ENCODE measurements at regions not wholly inside any gene's neighbourhood (a gene's known extent, or its start where the extent isn't known, plus 50 kb on each side); places are given as distances from the start of the nearest gene placed in this dataset.

GRCh38 chr3:81962396-81962795 lies 201.0 kb upstream of the GBE1 start:
- Histone ChIP-seq H3K4me2 (ENCODE audit: low read length) (no peak overlapping the region), H3K4me1 (ENCODE audit: control insufficient read depth, low read depth, low read length) (peaks cover 2% of the 10 kb centered on the region)
- WGBS (ENCODE audit: extremely low coverage, insufficient coverage, low lambda C conversion rate), result no CpG with 5 or more reads among the region's 2 CpGs

GRCh38 chr3:81958972-81959640 lies 197.7 kb upstream of the GBE1 start:
- H3K4ac ChIP-seq (ENCODE audit: low read depth, low read length), result no peak overlapping the region
- no peak overlapping the region for H3K23ac ChIP-seq (ENCODE audit: low read length)
- H3K9ac ChIP-seq (ENCODE audit: low read length), result no peak overlapping the region
- H3K27me3 ChIP-seq (ENCODE audit: insufficient read depth, low read length, poor library complexity), result no peaks in the 10 kb centered on the region
- H3K4me3 ChIP-seq (ENCODE audit: low read length), result no peak overlapping the region
- H4K5ac ChIP-seq (ENCODE audit: low read length), result no peak overlapping the region
- no peak overlapping the region for H3K27ac ChIP-seq (ENCODE audit: low read depth, low read length)
- H3K18ac ChIP-seq (ENCODE audit: low read length), result no peak overlapping the region
- no CpG with 5 or more reads among the region's 2 CpGs for WGBS (ENCODE audit: extremely low coverage, insufficient coverage, low lambda C conversion rate)
- H3K79me2 ChIP-seq (ENCODE audit: control insufficient read depth, insufficient read depth, low read length), result no peaks in the 10 kb centered on the region
- no peak overlapping the region for H2AK5ac ChIP-seq (ENCODE audit: low read length)
- no peak overlapping the region for H2BK15ac ChIP-seq (replicated peaks; ENCODE audit: low read depth)
- no peak overlapping the region for H2BK120ac ChIP-seq (ENCODE audit: low read depth, low read length)
- H3K4me2 ChIP-seq (ENCODE audit: low read length), result no peak overlapping the region
- no peak overlapping the region for H4K8ac ChIP-seq (ENCODE audit: low read depth, low read length)
- no peaks in the 10 kb centered on the region for H3K36me3 ChIP-seq (ENCODE audit: control insufficient read depth, insufficient read depth, low read length)
- DNase-seq, result no peak
- no peaks in the 10 kb centered on the region for H3K79me1 ChIP-seq (ENCODE audit: low read length)
- H3K56ac ChIP-seq (ENCODE audit: low read length), result no peak overlapping the region
- no peak overlapping the region for H2BK5ac ChIP-seq (ENCODE audit: low read length)
- no peaks in the 10 kb centered on the region for H3K4me1 ChIP-seq (ENCODE audit: control insufficient read depth, low read depth, low read length)

More at GRCh38 chr3:81962396-81962795, 201.0 kb upstream of the GBE1 start:
- Histone ChIP-seq H2BK120ac (ENCODE audit: low read depth, low read length) (no peak overlapping the region), H3K9ac (ENCODE audit: low read length) (no peak overlapping the region), H3K4ac (ENCODE audit: low read depth, low read length) (no peak overlapping the region), H4K5ac (ENCODE audit: low read length) (no peak overlapping the region), H3K79me1 (ENCODE audit: low read length) (no peaks in the 10 kb centered on the region), H4K8ac (ENCODE audit: low read depth, low read length) (no peak overlapping the region), H3K36me3 (ENCODE audit: control insufficient read depth, insufficient read depth, low read length) (no peaks in the 10 kb centered on the region), H3K56ac (ENCODE audit: low read length) (no peak overlapping the region), H3K23ac (ENCODE audit: low read length) (no peak overlapping the region), H2BK15ac (replicated peaks; ENCODE audit: low read depth) (no peak overlapping the region), H3K4me3 (ENCODE audit: low read length) (no peak overlapping the region), H3K27ac (ENCODE audit: low read depth, low read length) (no peak overlapping the region), H2BK5ac (ENCODE audit: low read length) (no peak overlapping the region), H3K18ac (ENCODE audit: low read length) (no peak overlapping the region), H3K27me3 (ENCODE audit: insufficient read depth, low read length, poor library complexity) (no peaks in the 10 kb centered on the region), H2AK5ac (ENCODE audit: low read length) (no peak overlapping the region), H3K79me2 (ENCODE audit: control insufficient read depth, insufficient read depth, low read length) (no peaks in the 10 kb centered on the region)
- DNase-seq, result no peak

GRCh38 chr3:81955878-81956277 lies 194.4 kb upstream of the GBE1 start:
- WGBS (ENCODE audit: extremely low coverage, insufficient coverage, low lambda C conversion rate), result no CpG with 5 or more reads among the region's 4 CpGs
- H3K4me1 ChIP-seq (ENCODE audit: control insufficient read depth, low read depth, low read length), result no peaks in the 10 kb centered on the region
- no peak overlapping the region for H2AK5ac ChIP-seq (ENCODE audit: low read length)

GRCh38 chr3:81953111-81953510 lies 191.7 kb upstream of the GBE1 start:
- no peak overlapping the region for H4K5ac ChIP-seq (ENCODE audit: low read length)
- H4K8ac ChIP-seq (ENCODE audit: low read depth, low read length), result no peak overlapping the region
- H3K4me3 ChIP-seq (ENCODE audit: low read length), result no peak overlapping the region
- H3K4ac ChIP-seq (ENCODE audit: low read depth, low read length), result no peak overlapping the region
- H2BK5ac ChIP-seq (ENCODE audit: low read length), result no peak overlapping the region
- DNase-seq, result no peak
- no peak overlapping the region for H2AK5ac ChIP-seq (ENCODE audit: low read length)
- H3K27me3 ChIP-seq (ENCODE audit: insufficient read depth, low read length, poor library complexity), result no peaks in the 10 kb centered on the region
- H2BK15ac ChIP-seq (replicated peaks; ENCODE audit: low read depth), result no peak overlapping the region
- no peak overlapping the region for H3K9ac ChIP-seq (ENCODE audit: low read length)
- no CpG with 5 or more reads among the region's 5 CpGs for WGBS (ENCODE audit: extremely low coverage, insufficient coverage, low lambda C conversion rate)
- no peaks in the 10 kb centered on the region for H3K79me2 ChIP-seq (ENCODE audit: control insufficient read depth, insufficient read depth, low read length)
- H3K56ac ChIP-seq (ENCODE audit: low read length), result no peak overlapping the region
- no peak overlapping the region for H3K23ac ChIP-seq (ENCODE audit: low read length)
- H2BK120ac ChIP-seq (ENCODE audit: low read depth, low read length), result no peak overlapping the region
- H3K79me1 ChIP-seq (ENCODE audit: low read length), result no peaks in the 10 kb centered on the region
- no peaks in the 10 kb centered on the region for H3K36me3 ChIP-seq (ENCODE audit: control insufficient read depth, insufficient read depth, low read length)
- no peaks in the 10 kb centered on the region for H3K4me1 ChIP-seq (ENCODE audit: control insufficient read depth, low read depth, low read length)
- no peak overlapping the region for H3K27ac ChIP-seq (ENCODE audit: low read depth, low read length)
- no peak overlapping the region for H3K18ac ChIP-seq (ENCODE audit: low read length)
- no peak overlapping the region for H3K4me2 ChIP-seq (ENCODE audit: low read length)

More at GRCh38 chr3:81955878-81956277, 194.4 kb upstream of the GBE1 start:
- no peak overlapping the region for H3K4me2 ChIP-seq (ENCODE audit: low read length)
- H3K56ac ChIP-seq (ENCODE audit: low read length), result no peak overlapping the region
- no peak overlapping the region for H3K27ac ChIP-seq (ENCODE audit: low read depth, low read length)
- no peak overlapping the region for H4K8ac ChIP-seq (ENCODE audit: low read depth, low read length)
- no peak overlapping the region for H3K18ac ChIP-seq (ENCODE audit: low read length)
- no peak overlapping the region for H4K5ac ChIP-seq (ENCODE audit: low read length)
- H3K36me3 ChIP-seq (ENCODE audit: control insufficient read depth, insufficient read depth, low read length), result no peaks in the 10 kb centered on the region
- no peak for DNase-seq
- H3K4ac ChIP-seq (ENCODE audit: low read depth, low read length), result no peak overlapping the region
- no peak overlapping the region for H2BK120ac ChIP-seq (ENCODE audit: low read depth, low read length)
- no peaks in the 10 kb centered on the region for H3K27me3 ChIP-seq (ENCODE audit: insufficient read depth, low read length, poor library complexity)
- no peak overlapping the region for H2BK5ac ChIP-seq (ENCODE audit: low read length)
- H3K9ac ChIP-seq (ENCODE audit: low read length), result no peak overlapping the region
- H3K23ac ChIP-seq (ENCODE audit: low read length), result no peak overlapping the region
- H3K79me1 ChIP-seq (ENCODE audit: low read length), result no peaks in the 10 kb centered on the region
- no peaks in the 10 kb centered on the region for H3K79me2 ChIP-seq (ENCODE audit: control insufficient read depth, insufficient read depth, low read length)
- H3K4me3 ChIP-seq (ENCODE audit: low read length), result no peak overlapping the region
- H2BK15ac ChIP-seq (replicated peaks; ENCODE audit: low read depth), result no peak overlapping the region

- H2BK15ac ChIP-seq (replicated peaks; ENCODE audit: low read depth), result no peak overlapping the region
- no peak overlapping the region for H4K8ac ChIP-seq (ENCODE audit: low read depth, low read length)
- no peaks in the 10 kb centered on the region for H3K79me1 ChIP-seq (ENCODE audit: low read length)
- no peak overlapping the region for H2BK5ac ChIP-seq (ENCODE audit: low read length)
- no CpG with 5 or more reads among the region's 3 CpGs for whole genome bisulfite sequencing (ENCODE audit: extremely low coverage, insufficient coverage, low lambda C conversion rate)
- no peak overlapping the region for H3K4me3 ChIP-seq (ENCODE audit: low read length)
- H3K23ac ChIP-seq (ENCODE audit: low read length), result no peak overlapping the region
- H3K56ac ChIP-seq (ENCODE audit: low read length), result no peak overlapping the region
- H3K36me3 ChIP-seq (ENCODE audit: control insufficient read depth, insufficient read depth, low read length), result no peaks in the 10 kb centered on the region
- H3K9ac ChIP-seq (ENCODE audit: low read length), result no peak overlapping the region
- H3K4me2 ChIP-seq (ENCODE audit: low read length), result no peak overlapping the region
- H3K27ac ChIP-seq (ENCODE audit: low read depth, low read length), result no peak overlapping the region
- no peaks in the 10 kb centered on the region for H3K4me1 ChIP-seq (ENCODE audit: control insufficient read depth, low read depth, low read length)
- H2AK5ac ChIP-seq (ENCODE audit: low read length), result no peak overlapping the region
- H2BK120ac ChIP-seq (ENCODE audit: low read depth, low read length), result no peak overlapping the region
- no peaks in the 10 kb centered on the region for H3K79me2 ChIP-seq (ENCODE audit: control insufficient read depth, insufficient read depth, low read length)
- no peak overlapping the region for H3K4ac ChIP-seq (ENCODE audit: low read depth, low read length)
- DNase-seq, result no peak
- no peak overlapping the region for H4K5ac ChIP-seq (ENCODE audit: low read length)
- no peaks in the 10 kb centered on the region for H3K27me3 ChIP-seq (ENCODE audit: insufficient read depth, low read length, poor library complexity)
- no peak overlapping the region for H3K18ac ChIP-seq (ENCODE audit: low read length)
Observed at GRCh38 chr3:81952141-81952540, 190.7 kb upstream of the GBE1 start.

GRCh38 chr3:81951636-81952035 lies 190.2 kb upstream of the GBE1 start:
- no peak overlapping the region for H3K4me3 ChIP-seq (ENCODE audit: low read length)
- no peak overlapping the region for H3K4me2 ChIP-seq (ENCODE audit: low read length)
- no peak overlapping the region for H3K27ac ChIP-seq (ENCODE audit: low read depth, low read length)
- H3K23ac ChIP-seq (ENCODE audit: low read length), result no peak overlapping the region
- no peaks in the 10 kb centered on the region for H3K79me2 ChIP-seq (ENCODE audit: control insufficient read depth, insufficient read depth, low read length)
- no peaks in the 10 kb centered on the region for H3K4me1 ChIP-seq (ENCODE audit: control insufficient read depth, low read depth, low read length)
- no peak overlapping the region for H3K18ac ChIP-seq (ENCODE audit: low read length)
- H3K4ac ChIP-seq (ENCODE audit: low read depth, low read length), result no peak overlapping the region
- no peak overlapping the region for H2BK120ac ChIP-seq (ENCODE audit: low read depth, low read length)
- no peak overlapping the region for H4K5ac ChIP-seq (ENCODE audit: low read length)
- no CpG with 5 or more reads among the region's 4 CpGs for WGBS (ENCODE audit: extremely low coverage, insufficient coverage, low lambda C conversion rate)
- no peak overlapping the region for H2BK15ac ChIP-seq (replicated peaks; ENCODE audit: low read depth)
- no peaks in the 10 kb centered on the region for H3K36me3 ChIP-seq (ENCODE audit: control insufficient read depth, insufficient read depth, low read length)
- H4K8ac ChIP-seq (ENCODE audit: low read depth, low read length), result no peak overlapping the region
- no peaks in the 10 kb centered on the region for H3K79me1 ChIP-seq (ENCODE audit: low read length)
- no peak overlapping the region for H2AK5ac ChIP-seq (ENCODE audit: low read length)
- no peaks in the 10 kb centered on the region for H3K27me3 ChIP-seq (ENCODE audit: insufficient read depth, low read length, poor library complexity)
- no peak overlapping the region for H3K56ac ChIP-seq (ENCODE audit: low read length)
- no peak overlapping the region for H3K9ac ChIP-seq (ENCODE audit: low read length)
- no peak for DNase-seq
- H2BK5ac ChIP-seq (ENCODE audit: low read length), result no peak overlapping the region
